ENCODE measurements at regions not wholly inside any gene's neighbourhood (a gene's known extent, or its start where the extent isn't known, plus 50 kb on each side); places are given as distances from the start of the nearest gene placed in this dataset.

DNA sequence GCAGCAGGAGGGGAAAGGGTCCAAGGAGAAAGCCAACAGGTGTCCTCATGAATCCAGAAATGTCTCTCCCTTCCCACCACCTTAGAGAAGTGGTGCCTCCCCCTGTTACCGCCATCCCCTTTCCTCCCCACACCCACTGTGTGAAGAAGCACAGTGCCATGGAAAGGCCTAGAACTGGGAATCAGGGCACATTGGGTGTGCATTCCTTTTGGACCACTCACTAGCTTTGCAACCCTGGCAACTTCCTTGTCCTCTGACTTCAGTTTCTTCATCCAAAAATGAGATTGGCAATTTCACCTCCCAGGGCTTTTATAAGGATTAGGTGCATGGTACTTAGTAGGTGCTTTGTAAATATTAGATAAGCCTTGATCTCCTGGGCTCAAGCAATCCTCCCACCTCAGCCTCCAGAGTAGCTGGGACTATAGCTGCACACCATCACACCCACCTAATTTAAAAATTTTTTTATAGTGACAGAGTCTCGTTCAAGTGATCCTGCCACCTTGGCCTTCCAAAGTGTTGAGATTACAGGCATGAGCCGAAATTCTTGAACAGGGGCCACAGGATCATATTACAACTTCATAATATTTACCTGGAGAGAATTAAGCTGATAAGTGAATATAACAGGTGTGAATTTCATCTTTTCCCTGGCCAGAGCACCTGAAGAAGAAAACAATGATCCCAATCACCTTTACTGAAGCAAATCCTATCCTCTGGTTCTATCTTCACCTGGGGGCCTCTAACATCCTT is 97.9 kb upstream of the TAF1B start:
- TF ChIP-seq TCF7L2 (IDR thresholded peaks at IDR 0.05; ENCODE audit: low read depth, low read length) (no peak), CTCF (IDR thresholded peaks at IDR 0.05) (no peak), POLR2AphosphoS5 (IDR thresholded peaks at IDR 0.05; ENCODE audit: low read depth, low read length) (no peak), REST (IDR thresholded peaks at IDR 0.05; ENCODE audit: insufficient read depth in 1 of 2, low read depth in 2 of 2, low read length in 1 of 2) (no peak), SIN3A (IDR thresholded peaks at IDR 0.05; ENCODE audit: borderline replicate concordance, insufficient read depth, low read depth, low read length) (no peak)
- no peaks in the 10 kb centered on the region for H3K9me3 ChIP-seq (ENCODE audit: control insufficient read depth, insufficient read depth, low read depth, low read length)
- intact Hi-C loops (cut with micrococcal nuclease; ENCODE audit: unreplicated experiment) (no loop called here), in situ Hi-C loops (cut with HindIII; ENCODE audit: low pct_unique_long_range_greater_than_20kb, low sequenced_read_pairs) (no loop called here)
- ATAC-seq (no peak), DNase-seq (ENCODE audit: low read depth, low spot score) (no peak)
- H3K4me1 ChIP-seq (ENCODE audit: control insufficient read depth, insufficient read depth, low read length) = peaks cover 4% of the 10 kb centered on the region; the same call in 1 of the 2 replicates
- no TSS peak for BruUV-seq (replicated peaks)
- POLR2A ChIA-PET = no interaction called here
- H3K27me3 ChIP-seq (ENCODE audit: control insufficient read depth, insufficient read depth, low read length) = no peaks in the 10 kb centered on the region
- CTCF ChIA-PET = no interaction called here
- no peak overlapping the region for H3K4me3 ChIP-seq (ENCODE audit: low read depth in 2 of 2, low read length in 2 of 2)
- no peaks in the 10 kb centered on the region for H3K36me3 ChIP-seq (ENCODE audit: control insufficient read depth, insufficient read depth, low read length)
- no peak overlapping the region for H3K27ac ChIP-seq (ENCODE audit: low read length)

DNA sequence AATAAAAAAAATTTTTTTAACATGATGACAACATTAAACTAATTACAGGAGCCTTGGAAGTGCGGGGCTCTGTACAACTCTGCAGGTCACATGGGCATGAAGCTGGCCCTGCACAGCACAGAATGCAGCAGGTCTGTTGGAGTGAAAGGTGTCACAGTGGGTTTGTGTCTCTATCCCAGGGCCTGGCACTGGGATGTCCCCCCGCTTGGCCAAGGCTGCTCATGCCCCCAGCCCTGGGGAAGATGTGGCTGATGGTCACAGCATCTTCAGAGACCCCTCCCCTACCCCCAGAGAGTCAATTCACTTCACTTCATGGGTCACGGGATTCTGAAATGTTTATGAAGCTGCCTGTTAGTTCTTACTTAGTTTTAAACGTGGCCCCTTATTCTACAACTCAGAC is 95.9 kb upstream of the TAF1B start:
- no peaks in the 10 kb centered on the region for H3K36me3 ChIP-seq (ENCODE audit: control insufficient read depth, insufficient read depth, low read length)
- ATAC-seq = no peak
- intact Hi-C loops (cut with micrococcal nuclease; ENCODE audit: unreplicated experiment) (no loop called here), in situ Hi-C loops (cut with HindIII; ENCODE audit: low pct_unique_long_range_greater_than_20kb, low sequenced_read_pairs) (no loop called here)
- no peak for DNase-seq (ENCODE audit: low read depth, low spot score)
- no peak overlapping the region for H3K4me3 ChIP-seq (ENCODE audit: low read depth in 2 of 2, low read length in 2 of 2)
- no peak overlapping the region for H3K27ac ChIP-seq (ENCODE audit: low read length)
- ChIA-PET CTCF (interaction anchor here (0.6 to 1.2 kb wide), 2 partner anchors 23 to 67 kb away, joined by 3 to 4 read pairs; no protein-coding TSS in a partner anchor), POLR2A (no interaction called here)
- H3K27me3 ChIP-seq (ENCODE audit: control insufficient read depth, insufficient read depth, low read length) = no peaks in the 10 kb centered on the region
- TF ChIP-seq SIN3A (IDR thresholded peaks at IDR 0.05; ENCODE audit: borderline replicate concordance, insufficient read depth, low read depth, low read length) = no peak
- TF ChIP-seq CTCF (IDR thresholded peaks at IDR 0.05) = no peak
- no peak for TF ChIP-seq TCF7L2 (IDR thresholded peaks at IDR 0.05; ENCODE audit: low read depth, low read length)
- TF ChIP-seq REST (IDR thresholded peaks at IDR 0.05; ENCODE audit: insufficient read depth in 1 of 2, low read depth in 2 of 2, low read length in 1 of 2) = no peak
- TF ChIP-seq POLR2AphosphoS5 (IDR thresholded peaks at IDR 0.05; ENCODE audit: low read depth, low read length) = no peak
- H3K4me1 ChIP-seq (ENCODE audit: control insufficient read depth, insufficient read depth, low read length) = peaks cover 4% of the 10 kb centered on the region; the same call in 1 of the 2 replicates
- H3K9me3 ChIP-seq (ENCODE audit: control insufficient read depth, insufficient read depth, low read depth, low read length) = no peaks in the 10 kb centered on the region
- no TSS peak for BruUV-seq (replicated peaks)

Data from Panc1 (cell line).